SK-N-SH (cell line): ENCODE measurements at regions not wholly inside any gene's neighbourhood (a gene's known extent, or its start where the extent isn't known, plus 50 kb on each side); places are given as distances from the start of the nearest gene placed in this dataset.

Source experiments
- EP300 ChIP-seq, 2 experiments: IDR thresholded peaks; 2 replicates each; pipeline versions ENCODE4 v1.4.0 to v1.6.1; 2012; ENCODE audit warnings: borderline replicate concordance in 1 of 2, low read depth in 1 of 2, low read length in 1 of 2
- FOXM1 ChIP-seq: IDR thresholded peaks from 2 replicates; pipeline ENCODE4 v1.4.0; 2012; ENCODE audit warnings: low read depth, mild to moderate bottlenecking
- GATA2 ChIP-seq: sonication (generic); formaldehyde crosslinking; IDR thresholded peaks from 2 replicates; pipeline ENCODE4 v1.5.0; 2020; ENCODE audit warnings: mild to moderate bottlenecking, missing genetic modification reagents
- JUND ChIP-seq: IDR thresholded peaks from 2 replicates; pipeline ENCODE4 v1.4.0; 2012
- POLR2AphosphoS5 ChIP-seq: IDR thresholded peaks from 2 replicates; pipeline ENCODE4 v1.6.1; 2012; ENCODE audit warnings: low read depth, low read length
- SMC3 ChIP-seq: IDR thresholded peaks from 2 replicates; pipeline ENCODE4 v1.6.1; 2012; ENCODE audit warnings: low read depth, low read length, improper control_type of control experiment
- YY1 ChIP-seq: IDR thresholded peaks from 2 replicates; pipeline ENCODE4 v1.4.0; 2012; ENCODE audit warnings: low read depth, mild to moderate bottlenecking
- TF ChIP-seq, protein P1 (sequence below): fragments of 200-600 bp; sonication (generic); IDR thresholded peaks from 2 replicates; pipeline ENCODE4 v1.6.1; 2017; ENCODE audit warnings: antibody characterized with exemption, mild to moderate bottlenecking, moderate library complexity
- TF ChIP-seq, protein P2 (sequence below): IDR thresholded peaks from 2 replicates; pipeline ENCODE4 v1.4.0; 2012; ENCODE audit warnings: low read depth
- TF ChIP-seq, protein P3 (sequence below): fragments of 150-350 bp; IDR thresholded peaks from 2 replicates; pipeline ENCODE4 v1.6.1; 2016; ENCODE audit warnings: mild to moderate bottlenecking, low read depth, low read length
- TF ChIP-seq, protein P4 (sequence below): fragments of 150-350 bp; IDR thresholded peaks from 2 replicates; pipeline ENCODE4 v1.6.1; 2017; ENCODE audit warnings: antibody characterized with exemption, low read length, low read depth, borderline replicate concordance

DNA sequence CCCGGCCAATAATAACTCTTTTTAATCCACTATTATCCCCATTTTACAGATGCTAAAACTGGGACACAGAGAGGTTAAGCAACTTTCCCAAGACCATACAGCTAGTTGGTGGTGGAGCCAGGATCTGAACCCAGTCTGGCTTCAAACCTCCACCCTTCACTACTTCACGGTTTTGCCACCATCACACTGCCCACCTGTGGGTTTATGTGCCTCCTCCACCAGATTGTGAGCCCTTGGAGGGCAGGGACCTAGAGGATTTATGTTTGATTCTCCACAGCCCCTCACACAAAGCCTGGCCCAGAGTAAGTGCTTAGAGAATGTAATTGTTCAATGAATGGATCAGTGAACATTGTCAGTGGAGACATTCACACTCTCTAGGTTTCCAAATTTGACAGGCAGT, 153.4 kb upstream of the MYCN start:
- TF ChIP-seq EP300 (IDR thresholded peaks at IDR 0.05; ENCODE audit: borderline replicate concordance in 1 of 2, low read depth in 1 of 2, low read length in 1 of 2) (no peak), YY1 (no peak), JUND (no peak), POLR2AphosphoS5 (no peak), SMC3 (no peak), GATA2 (no peak), FOXM1 (no peak)
- TF ChIP-seq, protein P1, sequence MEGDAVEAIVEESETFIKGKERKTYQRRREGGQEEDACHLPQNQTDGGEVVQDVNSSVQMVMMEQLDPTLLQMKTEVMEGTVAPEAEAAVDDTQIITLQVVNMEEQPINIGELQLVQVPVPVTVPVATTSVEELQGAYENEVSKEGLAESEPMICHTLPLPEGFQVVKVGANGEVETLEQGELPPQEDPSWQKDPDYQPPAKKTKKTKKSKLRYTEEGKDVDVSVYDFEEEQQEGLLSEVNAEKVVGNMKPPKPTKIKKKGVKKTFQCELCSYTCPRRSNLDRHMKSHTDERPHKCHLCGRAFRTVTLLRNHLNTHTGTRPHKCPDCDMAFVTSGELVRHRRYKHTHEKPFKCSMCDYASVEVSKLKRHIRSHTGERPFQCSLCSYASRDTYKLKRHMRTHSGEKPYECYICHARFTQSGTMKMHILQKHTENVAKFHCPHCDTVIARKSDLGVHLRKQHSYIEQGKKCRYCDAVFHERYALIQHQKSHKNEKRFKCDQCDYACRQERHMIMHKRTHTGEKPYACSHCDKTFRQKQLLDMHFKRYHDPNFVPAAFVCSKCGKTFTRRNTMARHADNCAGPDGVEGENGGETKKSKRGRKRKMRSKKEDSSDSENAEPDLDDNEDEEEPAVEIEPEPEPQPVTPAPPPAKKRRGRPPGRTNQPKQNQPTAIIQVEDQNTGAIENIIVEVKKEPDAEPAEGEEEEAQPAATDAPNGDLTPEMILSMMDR = no peak
- TF ChIP-seq, protein P2, sequence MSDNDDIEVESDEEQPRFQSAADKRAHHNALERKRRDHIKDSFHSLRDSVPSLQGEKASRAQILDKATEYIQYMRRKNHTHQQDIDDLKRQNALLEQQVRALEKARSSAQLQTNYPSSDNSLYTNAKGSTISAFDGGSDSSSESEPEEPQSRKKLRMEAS = no peak
- TF ChIP-seq, protein P3, sequence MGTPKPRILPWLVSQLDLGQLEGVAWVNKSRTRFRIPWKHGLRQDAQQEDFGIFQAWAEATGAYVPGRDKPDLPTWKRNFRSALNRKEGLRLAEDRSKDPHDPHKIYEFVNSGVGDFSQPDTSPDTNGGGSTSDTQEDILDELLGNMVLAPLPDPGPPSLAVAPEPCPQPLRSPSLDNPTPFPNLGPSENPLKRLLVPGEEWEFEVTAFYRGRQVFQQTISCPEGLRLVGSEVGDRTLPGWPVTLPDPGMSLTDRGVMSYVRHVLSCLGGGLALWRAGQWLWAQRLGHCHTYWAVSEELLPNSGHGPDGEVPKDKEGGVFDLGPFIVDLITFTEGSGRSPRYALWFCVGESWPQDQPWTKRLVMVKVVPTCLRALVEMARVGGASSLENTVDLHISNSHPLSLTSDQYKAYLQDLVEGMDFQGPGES = no peak
- TF ChIP-seq, protein P4, sequence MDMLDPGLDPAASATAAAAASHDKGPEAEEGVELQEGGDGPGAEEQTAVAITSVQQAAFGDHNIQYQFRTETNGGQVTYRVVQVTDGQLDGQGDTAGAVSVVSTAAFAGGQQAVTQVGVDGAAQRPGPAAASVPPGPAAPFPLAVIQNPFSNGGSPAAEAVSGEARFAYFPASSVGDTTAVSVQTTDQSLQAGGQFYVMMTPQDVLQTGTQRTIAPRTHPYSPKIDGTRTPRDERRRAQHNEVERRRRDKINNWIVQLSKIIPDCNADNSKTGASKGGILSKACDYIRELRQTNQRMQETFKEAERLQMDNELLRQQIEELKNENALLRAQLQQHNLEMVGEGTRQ = no peak
